ENCODE measurements at regions not wholly inside any gene's neighbourhood (a gene's known extent, or its start where the extent isn't known, plus 50 kb on each side); places are given as distances from the start of the nearest gene placed in this dataset.

- Histone ChIP-seq H3K4me3 (ENCODE audit: extremely low read depth in 1 of 4, insufficient read depth in 2 of 4, low read depth in 3 of 4, low read length in 4 of 4) (no peak overlapping the region), H3K79me2 (ENCODE audit: control insufficient read depth in 1 of 2, insufficient read depth in 2 of 2, low read length in 2 of 2) (no peaks in the 10 kb centered on the region), H3K4me2 (ENCODE audit: insufficient read depth in 1 of 2, low read depth in 2 of 2, low read length in 2 of 2) (no peak overlapping the region), H2BK5ac (ENCODE audit: low read depth, low read length) (no peak overlapping the region), H4K91ac (replicated peaks; ENCODE audit: insufficient read length, low read length) (no peak overlapping the region), H3K18ac (ENCODE audit: extremely low read depth, low read length) (no peak overlapping the region), H2BK12ac (ENCODE audit: low read depth, low read length) (no peak overlapping the region), H3K23ac (ENCODE audit: insufficient read length) (no peak overlapping the region), H4K20me1 (replicated peaks in 1 of 2; ENCODE audit: control insufficient read depth in 1 of 2, insufficient read depth in 2 of 2, low read length in 2 of 2) (no peaks in the 10 kb centered on the region), H3K4me1 (replicated peaks in 1 of 4; ENCODE audit: control insufficient read depth in 3 of 4, insufficient read depth in 4 of 4, low read length in 3 of 4) (no peaks in the 10 kb centered on the region), H3K4ac (replicated peaks; ENCODE audit: insufficient read length, low read depth, low read length) (no peak overlapping the region), H3K79me1 (ENCODE audit: low read depth, low read length) (no peaks in the 10 kb centered on the region), H3K36me3 (ENCODE audit: control insufficient read depth in 2 of 4, insufficient read depth in 4 of 4, low read length in 3 of 4) (no peaks in the 10 kb centered on the region), H3K23me2 (ENCODE audit: low read depth, low read length) (no peaks in the 10 kb centered on the region), H4K5ac (ENCODE audit: insufficient read length, low read depth, low read length) (no peak overlapping the region), H2AFZ (ENCODE audit: low read length) (no peak overlapping the region), H3K14ac (ENCODE audit: insufficient read length) (no peak overlapping the region), H2BK20ac (ENCODE audit: low read length) (no peak overlapping the region), H3K56ac (replicated peaks; ENCODE audit: insufficient read length, low read depth, low read length) (no peak overlapping the region), H2BK120ac (replicated peaks; ENCODE audit: low read depth, low read length) (no peak overlapping the region), H4K8ac (ENCODE audit: extremely low read depth, insufficient read depth, low read length) (no peak overlapping the region), H2AK5ac (ENCODE audit: low read depth, low read length) (no peak overlapping the region), H3K27ac (ENCODE audit: low read depth, low read length) (no peak overlapping the region), H2BK15ac (ENCODE audit: low read length) (no peak overlapping the region), H3K27me3 (replicated peaks in 1 of 4; ENCODE audit: control insufficient read depth in 3 of 4, extremely low read depth in 1 of 4, insufficient read depth in 3 of 4, low read length in 3 of 4) (no peaks in the 10 kb centered on the region), H3K9ac (replicated peaks in 1 of 4; ENCODE audit: extremely low read depth in 1 of 4, low read depth in 3 of 4, low read length in 3 of 4) (no peak overlapping the region), H3K9me3 (ENCODE audit: insufficient read depth in 2 of 2, low read depth in 1 of 2, low read length in 1 of 2) (no peaks in the 10 kb centered on the region)
- 88% methylated on average over 2 of the region's 4 CpGs; no CpG with 5 or more reads in 1 of the 2 experiments for WGBS, 2 experiments (ENCODE audit: extremely low coverage in 1 of 2, insufficient coverage in 1 of 2, insufficient read length in 1 of 2, insufficient replicate concordance in 2 of 2, low coverage in 1 of 2, low lambda C conversion rate in 2 of 2, missing lambda C conversion rate in 1 of 2)
- ChIA-PET POLR2A (ENCODE audit: partially characterized antibody) (no interaction called here), CTCF (ENCODE audit: partially characterized antibody) (interaction anchor here (0.7 kb wide), 1 partner anchor 113 kb away, joined by 5 read pairs; no protein-coding TSS in a partner anchor)
- DNase-seq (ENCODE audit: low read depth in 1 of 2, low spot score in 2 of 2) (no peak), FAIRE-seq (no peak)
- TF ChIP-seq EP300 (IDR thresholded peaks at IDR 0.05; ENCODE audit: borderline replicate concordance in 1 of 2, low read depth in 2 of 2, low read length in 2 of 2) (no peak), TAF7 (optimal IDR thresholded peaks at IDR 0.05; ENCODE audit: borderline replicate concordance, low read depth, low read length) (no peak), SP2 (IDR thresholded peaks at IDR 0.05; ENCODE audit: low read length) (no peak), MAFK (IDR thresholded peaks at IDR 0.05; ENCODE audit: low read depth, low read length) (no peak), NRF1 (IDR thresholded peaks at IDR 0.05; ENCODE audit: low read depth, low read length) (no peak), SP1 (IDR thresholded peaks at IDR 0.05; ENCODE audit: low read depth, low read length) (no peak), KDM5A (IDR thresholded peaks at IDR 0.05; ENCODE audit: low read length) (no peak), NANOG (IDR thresholded peaks at IDR 0.05; ENCODE audit: insufficient read depth, low read depth, low read length, poor library complexity, severe bottlenecking) (no peak), SIX5 (IDR thresholded peaks at IDR 0.05; ENCODE audit: low read depth, low read length) (no peak), RBBP5 (IDR thresholded peaks at IDR 0.05; ENCODE audit: borderline replicate concordance, low read depth, low read length) (no peak), CTBP2 (IDR thresholded peaks at IDR 0.05; ENCODE audit: borderline replicate concordance, insufficient read depth, insufficient read length, low read length) (no peak), CEBPB (IDR thresholded peaks at IDR 0.05; ENCODE audit: low read depth, low read length) (no peak), CBX8 (IDR thresholded peaks at IDR 0.05; ENCODE audit: borderline replicate concordance, low read depth, low read length) (no peak), ZNF274 (IDR thresholded peaks at IDR 0.05; ENCODE audit: borderline replicate concordance, extremely low read depth, low read length) (no peak), POLR2A (IDR thresholded peaks at IDR 0.05; ENCODE audit: control extremely low read depth in 1 of 2, low read depth in 2 of 2, low read length in 2 of 2) (no peak)
Measured at GRCh38 chr2:106039634-106040315, 154.3 kb downstream of the UXS1 start.

Measured in H1 (cell line).